HCT116 (cell line): ENCODE measurements at regions not wholly inside any gene's neighbourhood (a gene's known extent, or its start where the extent isn't known, plus 50 kb on each side); places are given as distances from the start of the nearest gene placed in this dataset.

Experiments
- ATAC-seq: fragments of 200-7000 bp; cut with Tn5 transposase; 2 replicates; pipeline ENCODE4 v1.9.1; 2020; ENCODE audit warnings: mild to moderate bottlenecking, moderate library complexity
- BruUV-seq: library from RNA; stranded (reverse); fragments of 400-500 nt; replicated peaks from 2 replicates; lab custom pipeline; 2021; lab: Mats Ljungman, UMichigan
- CTCF ChIA-PET: fragments of 300-600 bp; sonication (Branson Sonifier 250); formaldehyde crosslinking; loops from one replicate; lab custom pipeline; 2021; ENCODE audit warnings: antibody characterized with exemption; lab: Charles Lee
- POLR2A ChIA-PET: fragments of 300-600, 350-600 bp; sonication (Branson Sonifier 250); formaldehyde crosslinking; loops from one replicate; lab custom pipeline; 2021; ENCODE audit warnings: antibody characterized with exemption; lab: Charles Lee
- RAD21 ChIA-PET, 2 experiments: fragments of 300-600 bp; sonication (Branson Sonifier 250); formaldehyde crosslinking; loops; one replicate each; lab custom pipeline; 2023; ENCODE audit warnings: low total read pairs in 2 of 2; ENCODE audit not compliant: uncharacterized antibody in 2 of 2, unreplicated experiment in 2 of 2, low non-redundant PET in 1 of 2; lab: Charles Lee
- DNase-seq: peaks from one replicate; pipeline ENCODE4 v3.0.0-alpha.2; 2010; ENCODE audit warnings: low read depth, low spot score
- H2AFZ ChIP-seq: fragments of 200-600 bp; shearing (Covaris generic), sonication (generic); 2 replicates; pipeline ENCODE4 v1.6.1; 2017; ENCODE audit warnings: low read depth, mixed run types, mixed read lengths, antibody characterized with exemption, low read length; ENCODE audit not compliant: poor library complexity, severe bottlenecking
- H3K27ac ChIP-seq: 2 replicates; pipeline ENCODE4 v1.5.1; 2012; ENCODE audit warnings: low read depth, low read length
- H3K27me3 ChIP-seq: fragments of 200-600 bp; sonication (generic); 2 replicates; pipeline ENCODE4 v1.6.1; 2016; ENCODE audit warnings: mixed run types, low read length, mixed read lengths; ENCODE audit not compliant: insufficient read depth
- H3K36me3 ChIP-seq, 2 experiments: fragments of 200-500 bp in 1 of 2; fragments of 200-600 bp in 1 of 2; sonication (Bioruptor generic) in 1 of 2; sonication (generic) in 1 of 2; 2 replicates each; pipeline versions ENCODE4 v1.5.1 to v1.6.1; 2014 to 2016; ENCODE audit warnings: low read length in 2 of 2, inconsistent platforms in 1 of 2, mixed read lengths in 1 of 2, mixed run types in 1 of 2; ENCODE audit not compliant: insufficient read depth in 2 of 2, control insufficient read depth in 1 of 2
- H3K4me1 ChIP-seq, 2 experiments: fragments of 200-600 bp in 1 of 2; sonication (generic) in 1 of 2; 2 replicates each; pipeline versions ENCODE4 v1.5.1 to v1.6.1; 2012 to 2017; ENCODE audit warnings: low read length in 2 of 2, inconsistent platforms in 1 of 2, mild to moderate bottlenecking in 1 of 2, mixed read lengths in 1 of 2, mixed run types in 1 of 2, moderate library complexity in 1 of 2; ENCODE audit not compliant: insufficient read depth in 2 of 2, control insufficient read depth in 1 of 2
- H3K4me2 ChIP-seq: fragments of 200-600 bp; sonication (generic); 2 replicates; pipeline ENCODE4 v1.6.1; 2017; ENCODE audit warnings: mixed run types, low read length, mixed read lengths
- H3K4me3 ChIP-seq, 2 experiments: fragments of 200-600 bp in 1 of 2; sonication (generic) in 1 of 2; replicated peaks in 1 of 2; 2 replicates each; pipeline ENCODE4 v1.5.1; 2011 to 2016; ENCODE audit warnings: low read length in 2 of 2, control low read depth in 1 of 2, low read depth in 1 of 2, mild to moderate bottlenecking in 1 of 2, mixed read lengths in 1 of 2, mixed run types in 1 of 2
- H3K79me2 ChIP-seq: fragments of 200-600 bp; sonication (generic); 2 replicates; pipeline ENCODE4 v1.6.1; 2017; ENCODE audit warnings: mild to moderate bottlenecking, mixed run types, low read length, moderate library complexity, mixed read lengths; ENCODE audit not compliant: insufficient read depth
- H3K9ac ChIP-seq: fragments of 200-600 bp; sonication (generic); 2 replicates; pipeline ENCODE4 v1.6.1; 2016; ENCODE audit warnings: low read length, mixed read lengths
- H3K9me2 ChIP-seq: fragments of 200-600 bp; sonication (generic), shearing (Covaris generic); 2 replicates; pipeline ENCODE4 v1.6.1; 2017; ENCODE audit warnings: mixed run types, mild to moderate bottlenecking, moderate library complexity; ENCODE audit not compliant: insufficient read depth
- H3K9me3 ChIP-seq, 2 experiments: fragments of 200-500 bp in 1 of 2; fragments of 200-600 bp in 1 of 2; sonication (Bioruptor generic) in 1 of 2; sonication (generic) in 1 of 2; 2 replicates each; pipeline ENCODE4 v1.6.1; 2014 to 2017; ENCODE audit warnings: low read length in 2 of 2, mixed read lengths in 2 of 2, inconsistent platforms in 1 of 2, low read depth in 1 of 2, mild to moderate bottlenecking in 1 of 2, mixed run types in 1 of 2, moderate library complexity in 1 of 2; ENCODE audit not compliant: control insufficient read depth in 1 of 2, insufficient read depth in 1 of 2
- H4K20me1 ChIP-seq: fragments of 200-600 bp; sonication (generic), shearing (Covaris generic); 2 replicates; pipeline ENCODE4 v1.6.1; 2017; ENCODE audit warnings: mixed run types, mild to moderate bottlenecking, moderate library complexity; ENCODE audit not compliant: insufficient read depth
- ATF3 ChIP-seq: IDR thresholded peaks from 2 replicates; pipeline ENCODE4 v1.6.1; 2012
- CBX3 ChIP-seq: IDR thresholded peaks from 2 replicates; pipeline ENCODE4 v1.6.1; 2012; ENCODE audit warnings: low read depth
- EGR1 ChIP-seq: IDR thresholded peaks from 2 replicates; pipeline ENCODE4 v1.6.1; 2012; ENCODE audit warnings: low read depth
- EZH2 ChIP-seq: fragments of 200-600 bp; sonication (generic); IDR thresholded peaks from 2 replicates; pipeline ENCODE4 v1.6.1; 2017; ENCODE audit warnings: antibody characterized with exemption, mixed run types
- FOSL1 ChIP-seq: IDR thresholded peaks from 2 replicates; pipeline ENCODE4 v1.6.1; 2012; ENCODE audit warnings: low read depth
- POLR2A ChIP-seq: IDR thresholded peaks from 2 replicates; pipeline ENCODE4 v1.7.0; 2011; ENCODE audit warnings: borderline replicate concordance; ENCODE audit not compliant: insufficient read depth, insufficient read length; ENCODE audit errors: extremely low read depth
- POLR2AphosphoS5 ChIP-seq: IDR thresholded peaks from 2 replicates; pipeline ENCODE4 v1.6.1; 2011; ENCODE audit warnings: mild to moderate bottlenecking, low read depth, low read length, moderate library complexity
- RAD21 ChIP-seq: IDR thresholded peaks from 2 replicates; pipeline ENCODE4 v1.6.1; 2012; ENCODE audit warnings: low read depth, mild to moderate bottlenecking
- SIN3A ChIP-seq: IDR thresholded peaks from 2 replicates; pipeline ENCODE4 v1.6.1; 2012; ENCODE audit warnings: low read depth
- SP1 ChIP-seq: IDR thresholded peaks from 2 replicates; pipeline ENCODE4 v1.6.1; 2012; ENCODE audit warnings: low read depth
- SRF ChIP-seq: IDR thresholded peaks from 2 replicates; pipeline ENCODE4 v1.6.1; 2012; ENCODE audit warnings: low read depth
- TCF7L2 ChIP-seq: IDR thresholded peaks from 2 replicates; pipeline ENCODE4 v1.7.0; 2011; ENCODE audit warnings: borderline replicate concordance, inconsistent platforms; ENCODE audit not compliant: insufficient read depth, insufficient read length; ENCODE audit errors: extremely low read depth
- YY1 ChIP-seq: IDR thresholded peaks from 2 replicates; pipeline ENCODE4 v1.6.1; 2011; ENCODE audit warnings: low read length, low read depth, moderate library complexity, mild to moderate bottlenecking; ENCODE audit not compliant: insufficient replicate concordance; ENCODE audit errors: extremely low read depth
- intact Hi-C: fragments of 100-400 bp; cut with micrococcal nuclease; formaldehyde crosslinking; loops from 2 replicates; pipeline ENCODE4 v1.10.0; 2022
- TF ChIP-seq, protein P1 (sequence below): IDR thresholded peaks from 2 replicates; pipeline ENCODE4 v1.6.1; 2011; ENCODE audit warnings: mild to moderate bottlenecking, low read length, moderate library complexity; ENCODE audit not compliant: insufficient replicate concordance; ENCODE audit errors: extremely low read depth
- TF ChIP-seq, protein P2 (sequence below), 3 experiments: fragments of 200-600 bp in 1 of 3; sonication (generic) in 1 of 3; IDR thresholded peaks in 2 of 3; conservative IDR thresholded peaks in 1 of 3; 2 replicates each; pipeline ENCODE4 v1.5.1; 2012 to 2017; ENCODE audit warnings: low read depth in 2 of 3, low read length in 2 of 3, antibody characterized with exemption in 1 of 3, borderline replicate concordance in 1 of 3, control low read depth in 1 of 3, mild to moderate bottlenecking in 1 of 3, mixed read lengths in 1 of 3, mixed run types in 1 of 3, moderate library complexity in 1 of 3; ENCODE audit not compliant: insufficient read depth in 1 of 3

- no peak overlapping the region for H3K4me2 ChIP-seq
- H3K27me3 ChIP-seq, result no peaks in the 10 kb centered on the region
- H3K36me3 ChIP-seq, result no peaks in the 10 kb centered on the region
- intact Hi-C loops, result no loop called here
- POLR2A ChIA-PET, result no interaction called here
- RAD21 ChIA-PET, result no interaction called here
- H3K9me3 ChIP-seq, result no peaks in the 10 kb centered on the region
- no peak overlapping the region for H3K4me3 ChIP-seq
- ATAC-seq (no peak), DNase-seq (no peak)
- BruUV-seq, result no TSS peak
- H3K9ac ChIP-seq, result no peak overlapping the region
- CTCF ChIA-PET, result no interaction called here
- H3K4me1 ChIP-seq, result peaks cover 0 to 4% of the 10 kb centered on the region in 2 experiments; a peak in 1 of 4 replicates
- no peaks in the 10 kb centered on the region for H4K20me1 ChIP-seq
- H2AFZ ChIP-seq, result no peak overlapping the region
- H3K79me2 ChIP-seq, result no peaks in the 10 kb centered on the region
- H3K27ac ChIP-seq, result no peak overlapping the region
- no peak for TF ChIP-seq TCF7L2
- TF ChIP-seq, protein P1, sequence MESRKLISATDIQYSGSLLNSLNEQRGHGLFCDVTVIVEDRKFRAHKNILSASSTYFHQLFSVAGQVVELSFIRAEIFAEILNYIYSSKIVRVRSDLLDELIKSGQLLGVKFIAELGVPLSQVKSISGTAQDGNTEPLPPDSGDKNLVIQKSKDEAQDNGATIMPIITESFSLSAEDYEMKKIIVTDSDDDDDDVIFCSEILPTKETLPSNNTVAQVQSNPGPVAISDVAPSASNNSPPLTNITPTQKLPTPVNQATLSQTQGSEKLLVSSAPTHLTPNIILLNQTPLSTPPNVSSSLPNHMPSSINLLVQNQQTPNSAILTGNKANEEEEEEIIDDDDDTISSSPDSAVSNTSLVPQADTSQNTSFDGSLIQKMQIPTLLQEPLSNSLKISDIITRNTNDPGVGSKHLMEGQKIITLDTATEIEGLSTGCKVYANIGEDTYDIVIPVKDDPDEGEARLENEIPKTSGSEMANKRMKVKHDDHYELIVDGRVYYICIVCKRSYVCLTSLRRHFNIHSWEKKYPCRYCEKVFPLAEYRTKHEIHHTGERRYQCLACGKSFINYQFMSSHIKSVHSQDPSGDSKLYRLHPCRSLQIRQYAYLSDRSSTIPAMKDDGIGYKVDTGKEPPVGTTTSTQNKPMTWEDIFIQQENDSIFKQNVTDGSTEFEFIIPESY, result no peak
- no peak for TF ChIP-seq CBX3
- TF ChIP-seq, protein P2, sequence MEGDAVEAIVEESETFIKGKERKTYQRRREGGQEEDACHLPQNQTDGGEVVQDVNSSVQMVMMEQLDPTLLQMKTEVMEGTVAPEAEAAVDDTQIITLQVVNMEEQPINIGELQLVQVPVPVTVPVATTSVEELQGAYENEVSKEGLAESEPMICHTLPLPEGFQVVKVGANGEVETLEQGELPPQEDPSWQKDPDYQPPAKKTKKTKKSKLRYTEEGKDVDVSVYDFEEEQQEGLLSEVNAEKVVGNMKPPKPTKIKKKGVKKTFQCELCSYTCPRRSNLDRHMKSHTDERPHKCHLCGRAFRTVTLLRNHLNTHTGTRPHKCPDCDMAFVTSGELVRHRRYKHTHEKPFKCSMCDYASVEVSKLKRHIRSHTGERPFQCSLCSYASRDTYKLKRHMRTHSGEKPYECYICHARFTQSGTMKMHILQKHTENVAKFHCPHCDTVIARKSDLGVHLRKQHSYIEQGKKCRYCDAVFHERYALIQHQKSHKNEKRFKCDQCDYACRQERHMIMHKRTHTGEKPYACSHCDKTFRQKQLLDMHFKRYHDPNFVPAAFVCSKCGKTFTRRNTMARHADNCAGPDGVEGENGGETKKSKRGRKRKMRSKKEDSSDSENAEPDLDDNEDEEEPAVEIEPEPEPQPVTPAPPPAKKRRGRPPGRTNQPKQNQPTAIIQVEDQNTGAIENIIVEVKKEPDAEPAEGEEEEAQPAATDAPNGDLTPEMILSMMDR (IDR thresholded peaks at IDR 0.05 in 2 of 3, conservative IDR thresholded peaks at IDR 0.05 in 1 of 3; ENCODE audit: borderline replicate concordance in 1 of 3, insufficient read depth in 1 of 3, low read depth in 2 of 3, low read length in 2 of 3), result no peak
- no peak for TF ChIP-seq EGR1
- TF ChIP-seq POLR2A, result no peak
- no peak for TF ChIP-seq RAD21
- TF ChIP-seq EZH2, result no peak
- TF ChIP-seq SP1, result no peak
- no peak for TF ChIP-seq SRF
- TF ChIP-seq YY1, result no peak
- TF ChIP-seq ATF3, result no peak
- no peak for TF ChIP-seq SIN3A
- no peak for TF ChIP-seq FOSL1
- no peak for TF ChIP-seq POLR2AphosphoS5
- H3K9me2 ChIP-seq, result no peaks in the 10 kb centered on the region
These were observed 123.2 kb upstream of the TWIST2 start for GRCh38 chr2:238724728-238725127.
